ENCODE measurements at regions not wholly inside any gene's neighbourhood (a gene's known extent, or its start where the extent isn't known, plus 50 kb on each side); places are given as distances from the start of the nearest gene placed in this dataset.
"Not testable (repeated sequence)": the region's sequence is repeated elsewhere in the genome, so short reads cannot be mapped to it uniquely, and the experiment has no call there.

DNA sequence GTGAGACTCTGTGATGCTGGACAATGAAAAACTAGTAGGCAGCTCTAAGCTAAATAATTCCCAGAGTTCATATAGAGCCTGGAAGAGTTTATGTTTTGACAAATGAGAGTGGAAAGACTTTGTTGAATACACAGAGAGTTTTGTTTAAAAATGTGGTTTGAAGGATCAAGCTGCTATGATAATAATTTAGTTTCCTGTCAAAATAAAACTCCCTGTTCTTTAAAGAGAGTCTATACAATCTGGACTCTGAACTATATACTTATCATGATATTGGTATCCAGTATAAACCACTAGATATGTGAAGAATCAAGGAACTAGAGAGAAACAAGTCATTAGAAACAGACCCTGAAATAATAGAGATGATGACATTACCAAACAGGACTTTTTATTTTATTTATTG is 158.6 kb downstream of the C4orf33 start:
- no peak for DNase-seq (ENCODE audit: low spot score)

- DNase-seq (ENCODE audit: low spot score) = no peak
These were observed 165.6 kb downstream of the C4orf33 start for GRCh38 chr4:129261584-129261983.

GRCh38 chr4:129264008-129264657 is 168.2 kb downstream of the C4orf33 start:
- DNase-seq (ENCODE audit: low spot score) = no peak

- DNase-seq (ENCODE audit: low spot score) = no peak
These were observed 182.9 kb downstream of the C4orf33 start for GRCh38 chr4:129278868-129279267.

DNA sequence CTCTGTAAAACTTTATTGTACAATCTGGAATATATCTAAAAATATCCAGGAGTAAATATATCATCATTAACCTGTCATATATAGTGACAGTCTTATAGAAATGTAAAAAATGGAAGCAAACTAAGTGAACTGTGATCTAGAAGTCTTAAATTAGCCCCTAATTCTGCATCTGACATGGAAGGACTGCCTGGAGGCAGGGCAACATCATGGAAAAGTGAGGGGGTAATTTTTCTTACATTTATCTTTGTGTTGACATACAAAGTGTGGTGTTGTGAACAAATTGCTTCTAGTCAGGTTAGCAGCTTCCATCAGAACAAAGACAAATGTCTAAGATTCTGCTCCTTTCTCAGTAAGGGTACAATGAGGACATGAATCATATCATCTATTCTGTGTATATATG is 186.3 kb downstream of the C4orf33 start:
- DNase-seq (ENCODE audit: low spot score) = no peak

- not testable (repeated sequence) for DNase-seq (ENCODE audit: low spot score)
These were observed 196.2 kb downstream of the C4orf33 start for GRCh38 chr4:129292194-129292593.

GRCh38 chr4:129314781-129315180 is 218.8 kb downstream of the C4orf33 start:
- DNase-seq (ENCODE audit: low spot score) = no peak

GRCh38 chr4:129322920-129323319 is 227.0 kb downstream of the C4orf33 start:
- DNase-seq (ENCODE audit: low spot score) = no peak

- DNase-seq (ENCODE audit: low spot score) = no peak
These were observed 227.7 kb downstream of the C4orf33 start for GRCh38 chr4:129323658-129324057.

GRCh38 chr4:129326571-129327460 is 230.9 kb downstream of the C4orf33 start:
- no peak for DNase-seq (ENCODE audit: low spot score)

DNA sequence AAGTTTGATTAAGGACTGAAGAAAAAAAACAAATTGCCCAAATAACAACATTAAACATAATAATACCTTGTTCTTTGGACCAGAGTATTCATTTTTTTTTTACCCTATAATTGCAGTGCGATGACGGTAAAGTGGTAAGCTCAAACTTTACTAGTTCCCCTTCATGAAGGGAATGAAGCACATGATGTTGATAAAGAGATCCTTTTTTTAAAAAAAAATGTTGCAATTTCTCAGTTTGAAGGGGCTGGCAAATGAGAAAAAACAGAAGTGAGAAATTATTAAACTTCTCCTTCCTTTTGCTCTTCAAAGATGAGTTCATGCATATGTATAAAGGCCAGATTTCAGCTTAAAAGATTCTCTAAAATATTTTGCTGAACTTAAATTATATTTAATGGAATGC is 231.7 kb downstream of the C4orf33 start:
- DNase-seq (ENCODE audit: low spot score) = no peak

DNA sequence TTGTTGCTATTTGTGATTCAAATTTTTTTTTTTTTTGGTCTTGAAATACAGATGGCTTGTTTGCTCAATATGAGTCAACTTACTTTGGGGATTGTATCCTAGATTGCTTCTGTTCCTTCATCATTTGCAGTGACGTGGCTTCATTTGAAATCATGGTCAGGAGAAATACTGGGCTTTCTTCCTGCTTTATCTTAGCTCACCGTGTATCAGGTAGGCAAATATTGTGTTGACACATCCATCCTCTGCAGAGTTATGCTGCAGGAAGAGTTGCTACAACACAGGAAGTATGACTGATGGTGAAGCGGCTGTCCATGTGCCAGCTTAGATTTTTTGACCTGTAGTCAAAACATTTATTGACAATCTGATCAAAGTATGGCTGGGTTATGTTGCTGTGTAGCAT is 232.2 kb downstream of the C4orf33 start:
- DNase-seq (ENCODE audit: low spot score) = no peak

GRCh38 chr4:129334136-129334535 is 238.2 kb downstream of the C4orf33 start:
- DNase-seq (ENCODE audit: low spot score) = no peak

DNA sequence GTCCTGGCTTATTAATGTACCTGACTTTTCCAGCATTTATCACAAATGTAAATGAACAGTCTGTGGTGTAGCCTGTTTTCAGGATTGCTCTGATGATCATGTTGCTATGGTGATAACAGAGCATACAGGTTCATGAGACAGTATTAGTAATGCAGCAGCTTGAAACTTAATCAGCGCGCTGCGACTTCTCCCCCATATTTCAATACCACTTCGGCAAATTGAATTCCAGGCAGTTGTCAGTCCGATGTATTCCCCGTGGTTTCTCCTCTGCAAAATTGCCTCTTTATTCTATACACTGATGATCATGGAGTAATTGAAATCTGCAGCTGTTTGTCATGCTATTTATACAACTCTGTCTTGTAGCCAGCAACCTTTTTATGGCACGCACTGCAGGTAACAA is 239.3 kb downstream of the C4orf33 start:
- DNase-seq (ENCODE audit: low spot score) = peak; percentile 41

GRCh38 chr4:129335818-129336217 is 239.9 kb downstream of the C4orf33 start:
- DNase-seq (ENCODE audit: low spot score) = no peak

DNA sequence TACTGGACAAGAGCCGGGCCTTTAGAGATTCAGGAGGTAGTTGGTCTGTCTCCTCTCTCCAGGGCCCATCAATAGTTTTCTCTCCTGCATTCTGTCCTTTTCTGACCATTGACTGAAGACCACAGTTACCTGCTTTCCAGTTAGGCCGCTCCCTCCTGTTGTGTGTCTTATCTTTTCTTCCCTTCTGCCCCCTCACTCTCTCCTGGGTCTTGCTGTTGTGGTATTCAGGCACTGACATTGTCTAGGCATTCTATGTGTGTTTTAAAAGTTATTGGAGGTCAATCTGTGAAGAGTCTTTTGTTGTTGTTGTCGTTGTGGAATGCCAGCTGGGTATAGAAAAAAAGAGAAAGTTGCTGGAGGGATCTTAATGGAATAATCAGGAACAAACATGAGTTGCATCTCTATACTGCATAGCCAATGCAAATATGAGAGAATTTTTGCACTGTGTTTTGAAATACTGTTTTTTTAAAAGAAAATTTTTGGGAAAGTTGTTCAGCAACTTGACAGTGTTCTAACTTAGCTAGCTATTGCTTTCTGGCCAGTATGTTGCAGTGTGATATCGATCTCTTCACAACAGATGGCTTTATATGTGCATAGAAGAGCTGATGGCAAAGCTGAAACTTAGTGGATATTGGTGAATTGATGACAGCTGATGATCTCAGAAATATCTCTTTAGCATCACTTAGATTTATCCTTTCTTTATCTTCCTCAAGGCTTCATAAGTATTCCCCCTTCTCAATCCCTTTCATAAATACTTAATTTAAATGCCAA is 240.7 kb downstream of the C4orf33 start:
- no peak for DNase-seq (ENCODE audit: low spot score)

DNA sequence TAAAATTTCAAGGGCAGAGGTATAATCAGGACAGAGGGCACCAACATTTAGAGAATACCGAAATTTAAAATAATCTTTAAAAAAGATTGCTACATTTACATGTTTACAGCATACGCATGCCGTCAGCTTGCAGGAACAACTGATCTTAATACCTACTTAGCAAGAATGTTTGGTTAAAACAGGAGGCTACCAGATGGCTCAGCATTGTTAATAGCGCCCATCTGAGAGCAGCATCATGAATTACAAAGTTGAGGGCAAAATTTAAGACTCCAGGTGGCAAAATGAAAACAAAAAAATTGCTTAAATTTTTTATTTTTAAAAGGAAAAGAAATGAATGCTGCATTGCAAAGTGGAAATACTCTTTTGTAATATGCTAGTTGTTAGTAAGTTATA is 241.3 kb downstream of the C4orf33 start:
- DNase-seq (ENCODE audit: low spot score) = no peak

GRCh38 chr4:129342819-129343408 is 247.0 kb downstream of the C4orf33 start:
- DNase-seq (ENCODE audit: low spot score) = no peak

GRCh38 chr4:129344058-129344457 is 248.1 kb downstream of the C4orf33 start:
- no peak for DNase-seq (ENCODE audit: low spot score)

DNA sequence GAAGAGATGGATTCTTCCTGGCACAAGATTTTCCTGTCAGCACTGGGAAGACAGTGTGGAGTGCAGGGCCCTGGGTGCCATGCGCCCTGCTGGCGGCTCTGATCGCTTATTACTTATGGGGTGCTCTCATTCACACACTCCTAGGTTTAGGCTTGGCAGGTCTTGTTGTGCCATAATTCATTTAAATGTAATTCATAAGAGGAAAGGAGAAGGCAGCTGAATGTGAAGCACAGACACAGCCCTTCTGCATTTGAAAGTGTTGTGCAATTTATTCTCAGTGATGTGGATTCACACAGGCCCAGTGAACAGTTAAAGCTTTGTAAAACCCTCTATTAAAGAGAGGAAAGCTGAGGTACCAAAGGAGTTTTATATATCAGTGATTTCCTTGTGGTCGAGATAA is 249.7 kb downstream of the C4orf33 start:
- DNase-seq (ENCODE audit: low spot score) = no peak

- DNase-seq (ENCODE audit: low spot score) = no peak
These were observed 250.1 kb downstream of the C4orf33 start for GRCh38 chr4:129346036-129346435.

DNA sequence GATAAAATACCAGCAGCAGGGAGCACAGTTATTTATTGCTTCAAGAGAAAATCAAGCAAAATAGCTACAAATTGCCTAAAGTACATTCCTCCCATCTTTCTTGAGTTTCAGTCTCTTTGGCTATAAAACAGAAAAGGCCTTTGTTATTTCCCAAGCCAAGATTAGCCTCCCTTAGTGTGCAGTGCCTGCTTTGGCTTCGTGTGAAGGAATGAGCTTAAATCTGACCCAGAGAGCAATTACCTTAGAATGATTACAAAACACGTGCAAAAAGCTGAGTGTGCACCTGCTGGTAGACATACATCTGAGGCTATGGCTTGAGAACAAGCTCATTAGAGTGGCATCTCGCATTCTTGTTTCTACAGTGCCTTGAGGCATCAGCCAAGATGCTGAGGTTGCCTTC is 250.8 kb downstream of the C4orf33 start:
- DNase-seq (ENCODE audit: low spot score) = no peak
